ENCODE measurements at regions not wholly inside any gene's neighbourhood (a gene's known extent, or its start where the extent isn't known, plus 50 kb on each side); places are given as distances from the start of the nearest gene placed in this dataset.

- TF ChIP-seq CTCF (IDR thresholded peaks at IDR 0.05; ENCODE audit: insufficient read depth, low read length, poor library complexity, severe bottlenecking) (peak; percentile 65), EZH2phosphoT487 (conservative IDR thresholded peaks at IDR 0.05; ENCODE audit: low read length) (no peak)
These were observed 105.4 kb upstream of the FER start for GRCh38 chr5:108642170-108642906.

All from SU-DHL-6 (cell line).